ENCODE measurements at regions not wholly inside any gene's neighbourhood (a gene's known extent, or its start where the extent isn't known, plus 50 kb on each side); places are given as distances from the start of the nearest gene placed in this dataset.

DNA sequence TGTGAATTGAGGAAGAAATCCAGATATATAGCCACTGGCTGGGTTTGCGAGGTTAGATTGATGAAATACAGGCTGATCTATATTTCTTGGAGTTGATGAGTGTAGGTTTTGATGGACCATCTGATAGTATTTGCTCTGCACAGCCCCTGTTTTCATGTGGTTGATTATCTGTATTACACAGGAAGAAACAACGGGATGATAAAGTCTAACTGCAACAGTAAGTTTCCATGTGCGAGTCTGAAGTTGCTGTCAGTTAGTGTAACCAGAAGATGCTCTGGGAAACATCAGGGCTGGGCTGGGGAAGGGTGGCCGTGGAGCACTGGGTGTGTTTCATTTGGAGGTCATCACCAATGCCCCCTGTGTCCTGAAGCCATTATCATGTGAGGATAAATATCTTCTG lies 148.4 kb upstream of the SFRP2 start:
- no peak for TF ChIP-seq ZNF70 (CRISPR knock-in tag; IDR thresholded peaks at IDR 0.05)
- TF ChIP-seq ZNF8 (CRISPR knock-in tag; IDR thresholded peaks at IDR 0.05): no peak
- TF ChIP-seq, protein P1, sequence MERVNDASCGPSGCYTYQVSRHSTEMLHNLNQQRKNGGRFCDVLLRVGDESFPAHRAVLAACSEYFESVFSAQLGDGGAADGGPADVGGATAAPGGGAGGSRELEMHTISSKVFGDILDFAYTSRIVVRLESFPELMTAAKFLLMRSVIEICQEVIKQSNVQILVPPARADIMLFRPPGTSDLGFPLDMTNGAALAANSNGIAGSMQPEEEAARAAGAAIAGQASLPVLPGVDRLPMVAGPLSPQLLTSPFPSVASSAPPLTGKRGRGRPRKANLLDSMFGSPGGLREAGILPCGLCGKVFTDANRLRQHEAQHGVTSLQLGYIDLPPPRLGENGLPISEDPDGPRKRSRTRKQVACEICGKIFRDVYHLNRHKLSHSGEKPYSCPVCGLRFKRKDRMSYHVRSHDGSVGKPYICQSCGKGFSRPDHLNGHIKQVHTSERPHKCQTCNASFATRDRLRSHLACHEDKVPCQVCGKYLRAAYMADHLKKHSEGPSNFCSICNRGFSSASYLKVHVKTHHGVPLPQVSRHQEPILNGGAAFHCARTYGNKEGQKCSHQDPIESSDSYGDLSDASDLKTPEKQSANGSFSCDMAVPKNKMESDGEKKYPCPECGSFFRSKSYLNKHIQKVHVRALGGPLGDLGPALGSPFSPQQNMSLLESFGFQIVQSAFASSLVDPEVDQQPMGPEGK (CRISPR knock-in tag; IDR thresholded peaks at IDR 0.05; ENCODE audit: borderline replicate concordance): no peak
- TF ChIP-seq, protein P2, sequence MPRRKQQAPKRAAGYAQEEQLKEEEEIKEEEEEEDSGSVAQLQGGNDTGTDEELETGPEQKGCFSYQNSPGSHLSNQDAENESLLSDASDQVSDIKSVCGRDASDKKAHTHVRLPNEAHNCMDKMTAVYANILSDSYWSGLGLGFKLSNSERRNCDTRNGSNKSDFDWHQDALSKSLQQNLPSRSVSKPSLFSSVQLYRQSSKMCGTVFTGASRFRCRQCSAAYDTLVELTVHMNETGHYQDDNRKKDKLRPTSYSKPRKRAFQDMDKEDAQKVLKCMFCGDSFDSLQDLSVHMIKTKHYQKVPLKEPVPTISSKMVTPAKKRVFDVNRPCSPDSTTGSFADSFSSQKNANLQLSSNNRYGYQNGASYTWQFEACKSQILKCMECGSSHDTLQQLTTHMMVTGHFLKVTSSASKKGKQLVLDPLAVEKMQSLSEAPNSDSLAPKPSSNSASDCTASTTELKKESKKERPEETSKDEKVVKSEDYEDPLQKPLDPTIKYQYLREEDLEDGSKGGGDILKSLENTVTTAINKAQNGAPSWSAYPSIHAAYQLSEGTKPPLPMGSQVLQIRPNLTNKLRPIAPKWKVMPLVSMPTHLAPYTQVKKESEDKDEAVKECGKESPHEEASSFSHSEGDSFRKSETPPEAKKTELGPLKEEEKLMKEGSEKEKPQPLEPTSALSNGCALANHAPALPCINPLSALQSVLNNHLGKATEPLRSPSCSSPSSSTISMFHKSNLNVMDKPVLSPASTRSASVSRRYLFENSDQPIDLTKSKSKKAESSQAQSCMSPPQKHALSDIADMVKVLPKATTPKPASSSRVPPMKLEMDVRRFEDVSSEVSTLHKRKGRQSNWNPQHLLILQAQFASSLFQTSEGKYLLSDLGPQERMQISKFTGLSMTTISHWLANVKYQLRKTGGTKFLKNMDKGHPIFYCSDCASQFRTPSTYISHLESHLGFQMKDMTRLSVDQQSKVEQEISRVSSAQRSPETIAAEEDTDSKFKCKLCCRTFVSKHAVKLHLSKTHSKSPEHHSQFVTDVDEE (CRISPR knock-in tag; IDR thresholded peaks at IDR 0.05): no peak
- TF ChIP-seq, protein P3, sequence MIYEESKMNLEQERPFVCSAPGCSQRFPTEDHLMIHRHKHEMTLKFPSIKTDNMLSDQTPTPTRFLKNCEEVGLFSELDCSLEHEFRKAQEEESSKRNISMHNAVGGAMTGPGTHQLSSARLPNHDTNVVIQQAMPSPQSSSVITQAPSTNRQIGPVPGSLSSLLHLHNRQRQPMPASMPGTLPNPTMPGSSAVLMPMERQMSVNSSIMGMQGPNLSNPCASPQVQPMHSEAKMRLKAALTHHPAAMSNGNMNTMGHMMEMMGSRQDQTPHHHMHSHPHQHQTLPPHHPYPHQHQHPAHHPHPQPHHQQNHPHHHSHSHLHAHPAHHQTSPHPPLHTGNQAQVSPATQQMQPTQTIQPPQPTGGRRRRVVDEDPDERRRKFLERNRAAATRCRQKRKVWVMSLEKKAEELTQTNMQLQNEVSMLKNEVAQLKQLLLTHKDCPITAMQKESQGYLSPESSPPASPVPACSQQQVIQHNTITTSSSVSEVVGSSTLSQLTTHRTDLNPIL (CRISPR knock-in tag; IDR thresholded peaks at IDR 0.05; ENCODE audit: low read depth): no peak
- TF ChIP-seq ARNTL (CRISPR knock-in tag; IDR thresholded peaks at IDR 0.05; ENCODE audit: borderline replicate concordance, low read depth): no peak
- TF ChIP-seq ESRRG (CRISPR knock-in tag; IDR thresholded peaks at IDR 0.05): no peak
- TF ChIP-seq RARB (CRISPR knock-in tag; IDR thresholded peaks at IDR 0.05): no peak
- TF ChIP-seq ZNF565 (CRISPR knock-in tag; conservative IDR thresholded peaks at IDR 0.05; ENCODE audit: low read depth): no peak
- no peak for TF ChIP-seq SNAI2 (CRISPR knock-in tag; IDR thresholded peaks at IDR 0.05)
- no peak for TF ChIP-seq BACH2 (CRISPR knock-in tag; IDR thresholded peaks at IDR 0.05; ENCODE audit: borderline replicate concordance)

Data from SK-N-SH treated with all-trans-retinoic acid at 6 μM for 48 hours (cell line).